ENCODE measurements at regions not wholly inside any gene's neighbourhood (a gene's known extent, or its start where the extent isn't known, plus 50 kb on each side); places are given as distances from the start of the nearest gene placed in this dataset.

GRCh38 chr4:125423124-125423523 is 108.4 kb downstream of the FAT4 start:
- 95% methylated on average over 2 of the region's 2 CpGs for WGBS
- Histone ChIP-seq H3K4me3 (ENCODE audit: low read length in 2 of 2) (no peak overlapping the region), H3K9me3 (ENCODE audit: control insufficient read depth in 2 of 2, insufficient read depth in 1 of 2, low read length in 1 of 2) (peaks cover 0 to 6% of the 10 kb centered on the region in 2 donors), H3K4me1 (ENCODE audit: control insufficient read depth in 2 of 2, insufficient read depth in 2 of 2, low read length in 2 of 2) (no peaks in the 10 kb centered on the region), H3K27ac (ENCODE audit: low read depth in 1 of 2, low read length in 1 of 2) (no peak overlapping the region), H3K27me3 (ENCODE audit: control insufficient read depth in 2 of 2, insufficient read depth in 1 of 2, low read length in 1 of 2) (no peaks in the 10 kb centered on the region), H3K36me3 (ENCODE audit: control insufficient read depth in 2 of 2, insufficient read depth in 2 of 2, low read length in 1 of 2) (no peaks in the 10 kb centered on the region)
- DNase-seq (ENCODE audit: low read depth in 6 of 9, low spot score in 9 of 9), result no peak

- no peaks in the 10 kb centered on the region for H3K4me1 ChIP-seq (ENCODE audit: control insufficient read depth in 2 of 2, insufficient read depth in 2 of 2, low read length in 2 of 2)
- no peaks in the 10 kb centered on the region for H3K36me3 ChIP-seq (ENCODE audit: control insufficient read depth in 2 of 2, insufficient read depth in 2 of 2, low read length in 1 of 2)
- H3K4me3 ChIP-seq (ENCODE audit: low read length in 2 of 2), result no peak overlapping the region
- H3K27me3 ChIP-seq (ENCODE audit: control insufficient read depth in 2 of 2, insufficient read depth in 1 of 2, low read length in 1 of 2), result no peaks in the 10 kb centered on the region
- no peak overlapping the region for H3K27ac ChIP-seq (ENCODE audit: low read depth in 1 of 2, low read length in 1 of 2)
- 92% methylated on average over 2 of the region's 2 CpGs for WGBS
- no peak for DNase-seq (ENCODE audit: low read depth in 6 of 9, low spot score in 9 of 9)
- H3K9me3 ChIP-seq (ENCODE audit: control insufficient read depth in 2 of 2, insufficient read depth in 1 of 2, low read length in 1 of 2), result no peaks in the 10 kb centered on the region
Observed at GRCh38 chr4:125428832-125429231, 114.1 kb downstream of the FAT4 start.

GRCh38 chr4:125430086-125430485 is 115.3 kb downstream of the FAT4 start:
- Histone ChIP-seq H3K27me3 (ENCODE audit: control insufficient read depth in 2 of 2, insufficient read depth in 1 of 2, low read length in 1 of 2) (no peaks in the 10 kb centered on the region), H3K4me1 (ENCODE audit: control insufficient read depth in 2 of 2, insufficient read depth in 2 of 2, low read length in 2 of 2) (no peaks in the 10 kb centered on the region), H3K4me3 (ENCODE audit: low read length in 2 of 2) (no peak overlapping the region), H3K9me3 (ENCODE audit: control insufficient read depth in 2 of 2, insufficient read depth in 1 of 2, low read length in 1 of 2) (no peaks in the 10 kb centered on the region), H3K36me3 (ENCODE audit: control insufficient read depth in 2 of 2, insufficient read depth in 2 of 2, low read length in 1 of 2) (no peaks in the 10 kb centered on the region), H3K27ac (ENCODE audit: low read depth in 1 of 2, low read length in 1 of 2) (no peak overlapping the region)
- DNase-seq (ENCODE audit: low read depth in 6 of 9, low spot score in 9 of 9), result no peak
- WGBS, result 91% methylated on average over 4 of the region's 4 CpGs

GRCh38 chr4:125432078-125432477 is 117.3 kb downstream of the FAT4 start:
- no peaks in the 10 kb centered on the region for H3K9me3 ChIP-seq (ENCODE audit: control insufficient read depth in 2 of 2, insufficient read depth in 1 of 2, low read length in 1 of 2)
- DNase-seq (ENCODE audit: low read depth in 6 of 9, low spot score in 9 of 9), result no peak
- WGBS, result 90% methylated on average over 2 of the region's 2 CpGs
- no peaks in the 10 kb centered on the region for H3K36me3 ChIP-seq (ENCODE audit: control insufficient read depth in 2 of 2, insufficient read depth in 2 of 2, low read length in 1 of 2)
- H3K4me3 ChIP-seq (ENCODE audit: low read length in 2 of 2), result no peak overlapping the region
- no peaks in the 10 kb centered on the region for H3K4me1 ChIP-seq (ENCODE audit: control insufficient read depth in 2 of 2, insufficient read depth in 2 of 2, low read length in 2 of 2)
- no peak overlapping the region for H3K27ac ChIP-seq (ENCODE audit: low read depth in 1 of 2, low read length in 1 of 2)
- H3K27me3 ChIP-seq (ENCODE audit: control insufficient read depth in 2 of 2, insufficient read depth in 1 of 2, low read length in 1 of 2), result no peaks in the 10 kb centered on the region

- H3K4me1 ChIP-seq (ENCODE audit: control insufficient read depth in 2 of 2, insufficient read depth in 2 of 2, low read length in 2 of 2), result no peaks in the 10 kb centered on the region
- H3K27me3 ChIP-seq (ENCODE audit: control insufficient read depth in 2 of 2, insufficient read depth in 1 of 2, low read length in 1 of 2), result no peaks in the 10 kb centered on the region
- H3K9me3 ChIP-seq (ENCODE audit: control insufficient read depth in 2 of 2, insufficient read depth in 1 of 2, low read length in 1 of 2), result no peaks in the 10 kb centered on the region
- WGBS, result 90% methylated on average over 2 of the region's 2 CpGs
- H3K27ac ChIP-seq (ENCODE audit: low read depth in 1 of 2, low read length in 1 of 2), result no peak overlapping the region
- H3K4me3 ChIP-seq (ENCODE audit: low read length in 2 of 2), result no peak overlapping the region
- no peaks in the 10 kb centered on the region for H3K36me3 ChIP-seq (ENCODE audit: control insufficient read depth in 2 of 2, insufficient read depth in 2 of 2, low read length in 1 of 2)
- DNase-seq (ENCODE audit: low read depth in 6 of 9, low spot score in 9 of 9), result no peak
Observed at GRCh38 chr4:125433453-125433852, 118.7 kb downstream of the FAT4 start.

- Histone ChIP-seq H3K4me1 (ENCODE audit: control insufficient read depth in 2 of 2, insufficient read depth in 2 of 2, low read length in 2 of 2) (no peaks in the 10 kb centered on the region), H3K27me3 (ENCODE audit: control insufficient read depth in 2 of 2, insufficient read depth in 1 of 2, low read length in 1 of 2) (no peaks in the 10 kb centered on the region), H3K36me3 (ENCODE audit: control insufficient read depth in 2 of 2, insufficient read depth in 2 of 2, low read length in 1 of 2) (no peaks in the 10 kb centered on the region), H3K4me3 (ENCODE audit: low read length in 2 of 2) (no peak overlapping the region), H3K9me3 (ENCODE audit: control insufficient read depth in 2 of 2, insufficient read depth in 1 of 2, low read length in 1 of 2) (no peaks in the 10 kb centered on the region), H3K27ac (ENCODE audit: low read depth in 1 of 2, low read length in 1 of 2) (no peak overlapping the region)
- DNase-seq (ENCODE audit: low read depth in 6 of 9, low spot score in 9 of 9), result no peak
- WGBS, result 94% methylated on average over 3 of the region's 3 CpGs
Observed at GRCh38 chr4:125434136-125434535, 119.4 kb downstream of the FAT4 start.

- Histone ChIP-seq H3K36me3 (ENCODE audit: control insufficient read depth in 2 of 2, insufficient read depth in 2 of 2, low read length in 1 of 2) (no peaks in the 10 kb centered on the region), H3K9me3 (ENCODE audit: control insufficient read depth in 2 of 2, insufficient read depth in 1 of 2, low read length in 1 of 2) (no peaks in the 10 kb centered on the region), H3K4me1 (ENCODE audit: control insufficient read depth in 2 of 2, insufficient read depth in 2 of 2, low read length in 2 of 2) (no peaks in the 10 kb centered on the region), H3K27ac (ENCODE audit: low read depth in 1 of 2, low read length in 1 of 2) (no peak overlapping the region), H3K27me3 (ENCODE audit: control insufficient read depth in 2 of 2, insufficient read depth in 1 of 2, low read length in 1 of 2) (no peaks in the 10 kb centered on the region), H3K4me3 (ENCODE audit: low read length in 2 of 2) (no peak overlapping the region)
- DNase-seq (ENCODE audit: low read depth in 6 of 9, low spot score in 9 of 9), result no peak
- 91% methylated on average over 1 of the region's 1 CpG for WGBS
Observed at GRCh38 chr4:125440814-125441213, 126.1 kb downstream of the FAT4 start.

- no peaks in the 10 kb centered on the region for H3K27me3 ChIP-seq (ENCODE audit: control insufficient read depth in 2 of 2, insufficient read depth in 1 of 2, low read length in 1 of 2)
- no peak for DNase-seq (ENCODE audit: low read depth in 6 of 9, low spot score in 9 of 9)
- 95% methylated on average over 1 of the region's 1 CpG for WGBS
- H3K4me3 ChIP-seq (ENCODE audit: low read length in 2 of 2), result no peak overlapping the region
- no peaks in the 10 kb centered on the region for H3K36me3 ChIP-seq (ENCODE audit: control insufficient read depth in 2 of 2, insufficient read depth in 2 of 2, low read length in 1 of 2)
- no peaks in the 10 kb centered on the region for H3K4me1 ChIP-seq (ENCODE audit: control insufficient read depth in 2 of 2, insufficient read depth in 2 of 2, low read length in 2 of 2)
- H3K27ac ChIP-seq (ENCODE audit: low read depth in 1 of 2, low read length in 1 of 2), result no peak overlapping the region
- no peaks in the 10 kb centered on the region for H3K9me3 ChIP-seq (ENCODE audit: control insufficient read depth in 2 of 2, insufficient read depth in 1 of 2, low read length in 1 of 2)
Observed at GRCh38 chr4:125444166-125444565, 129.4 kb downstream of the FAT4 start.

GRCh38 chr4:125445525-125445924 is 130.8 kb downstream of the FAT4 start:
- Histone ChIP-seq H3K36me3 (ENCODE audit: control insufficient read depth in 2 of 2, insufficient read depth in 2 of 2, low read length in 1 of 2) (no peaks in the 10 kb centered on the region), H3K27ac (ENCODE audit: low read depth in 1 of 2, low read length in 1 of 2) (no peak overlapping the region), H3K9me3 (ENCODE audit: control insufficient read depth in 2 of 2, insufficient read depth in 1 of 2, low read length in 1 of 2) (no peaks in the 10 kb centered on the region), H3K27me3 (ENCODE audit: control insufficient read depth in 2 of 2, insufficient read depth in 1 of 2, low read length in 1 of 2) (no peaks in the 10 kb centered on the region), H3K4me1 (ENCODE audit: control insufficient read depth in 2 of 2, insufficient read depth in 2 of 2, low read length in 2 of 2) (no peaks in the 10 kb centered on the region), H3K4me3 (ENCODE audit: low read length in 2 of 2) (no peak overlapping the region)
- 94% methylated on average over 1 of the region's 1 CpG for WGBS
- no peak for DNase-seq (ENCODE audit: low read depth in 6 of 9, low spot score in 9 of 9)
